ENCODE measurements at regions not wholly inside any gene's neighbourhood (a gene's known extent, or its start where the extent isn't known, plus 50 kb on each side); places are given as distances from the start of the nearest gene placed in this dataset.

DNA sequence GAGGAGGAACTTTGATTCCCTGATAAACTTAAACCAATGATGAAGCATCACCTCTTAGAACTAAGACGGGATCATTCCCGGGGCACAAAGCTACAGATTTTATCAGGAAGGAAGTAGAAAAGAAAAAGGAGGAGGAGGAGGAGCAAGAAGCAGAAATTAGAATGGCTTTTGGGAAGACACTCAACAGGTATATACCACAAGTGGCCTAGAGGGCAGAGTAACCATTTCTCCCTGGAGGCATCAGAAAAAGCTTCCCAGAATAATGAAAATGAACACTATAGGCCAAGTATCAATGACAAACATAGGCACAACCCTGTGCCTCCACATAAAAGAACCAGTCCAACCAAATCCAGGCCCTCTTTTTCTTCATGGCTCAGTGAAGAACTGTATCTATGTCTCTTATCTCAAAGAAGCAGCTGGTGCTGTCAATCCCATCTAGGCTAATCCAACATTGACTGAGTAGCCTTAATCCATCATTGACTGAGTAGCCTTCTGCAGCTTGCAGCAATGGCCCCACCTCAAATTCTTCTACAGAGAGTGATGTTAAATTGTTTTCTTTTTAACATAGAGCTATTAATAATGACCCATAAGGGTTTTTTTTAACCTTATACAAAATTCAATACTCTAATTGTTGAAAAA lies 178.8 kb upstream of the KIF2A start:
- H3K27me3 ChIP-seq: no peaks in the 10 kb centered on the region
- no peak overlapping the region for H3K27ac ChIP-seq
- H3K36me3 ChIP-seq: no peaks in the 10 kb centered on the region
- TF ChIP-seq CTCF (IDR thresholded peaks at IDR 0.05): no peak
- no peaks in the 10 kb centered on the region for H3K4me1 ChIP-seq (ENCODE audit: control insufficient read depth in 1 of 2, insufficient read depth in 1 of 2, low read depth in 1 of 2, low read length in 1 of 2)
- H3K9me3 ChIP-seq: no peaks in the 10 kb centered on the region
- no peak overlapping the region for H3K4me3 ChIP-seq (ENCODE audit: low read depth in 1 of 2, low read length in 1 of 2)

DNA sequence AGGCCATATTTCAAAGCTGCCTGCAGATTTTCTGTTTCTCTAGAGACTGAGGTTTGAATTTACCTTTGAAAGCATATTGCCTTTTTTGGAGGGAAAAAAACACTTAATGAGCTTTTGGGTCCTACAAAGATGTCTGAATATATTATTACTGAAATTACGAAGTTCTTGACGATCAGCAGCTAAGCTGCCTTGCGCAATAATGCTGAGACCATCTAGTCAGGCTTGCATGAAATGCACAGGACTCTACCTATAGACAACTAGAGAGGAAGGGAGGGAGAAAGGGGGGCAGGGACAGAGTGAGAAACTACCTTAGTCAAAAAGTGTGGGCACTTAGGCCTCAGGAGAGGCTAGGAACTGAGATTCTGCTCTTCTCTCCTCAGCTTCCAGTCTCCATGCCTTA lies 175.9 kb upstream of the KIF2A start:
- Histone ChIP-seq H3K36me3 (no peaks in the 10 kb centered on the region), H3K27me3 (no peaks in the 10 kb centered on the region), H3K4me3 (ENCODE audit: low read depth in 1 of 2, low read length in 1 of 2) (no peak overlapping the region), H3K9me3 (no peaks in the 10 kb centered on the region), H3K27ac (no peak overlapping the region), H3K4me1 (ENCODE audit: control insufficient read depth in 1 of 2, insufficient read depth in 1 of 2, low read depth in 1 of 2, low read length in 1 of 2) (no peaks in the 10 kb centered on the region)
- no peak for TF ChIP-seq CTCF (IDR thresholded peaks at IDR 0.05)

- TF ChIP-seq CTCF (IDR thresholded peaks at IDR 0.05): no peak
- H3K36me3 ChIP-seq: no peaks in the 10 kb centered on the region
- no peak overlapping the region for H3K27ac ChIP-seq
- no peaks in the 10 kb centered on the region for H3K4me1 ChIP-seq (ENCODE audit: control insufficient read depth in 1 of 2, insufficient read depth in 1 of 2, low read depth in 1 of 2, low read length in 1 of 2)
- no peaks in the 10 kb centered on the region for H3K27me3 ChIP-seq
- no peak overlapping the region for H3K4me3 ChIP-seq (ENCODE audit: low read depth in 1 of 2, low read length in 1 of 2)
- H3K9me3 ChIP-seq: no peaks in the 10 kb centered on the region
Observed at GRCh38 chr5:62132276-62132675, 173.7 kb upstream of the KIF2A start.

- H3K4me1 ChIP-seq (ENCODE audit: control insufficient read depth in 1 of 2, insufficient read depth in 1 of 2, low read depth in 1 of 2, low read length in 1 of 2): no peaks in the 10 kb centered on the region
- H3K36me3 ChIP-seq: no peaks in the 10 kb centered on the region
- no peaks in the 10 kb centered on the region for H3K9me3 ChIP-seq
- no peak for TF ChIP-seq CTCF (IDR thresholded peaks at IDR 0.05)
- H3K27ac ChIP-seq: no peak overlapping the region
- H3K27me3 ChIP-seq: no peaks in the 10 kb centered on the region
- H3K4me3 ChIP-seq (ENCODE audit: low read depth in 1 of 2, low read length in 1 of 2): no peak overlapping the region
Observed at GRCh38 chr5:62133426-62133825, 172.6 kb upstream of the KIF2A start.

- no peak overlapping the region for H3K27ac ChIP-seq
- H3K36me3 ChIP-seq: no peaks in the 10 kb centered on the region
- TF ChIP-seq CTCF (IDR thresholded peaks at IDR 0.05): no peak
- no peaks in the 10 kb centered on the region for H3K27me3 ChIP-seq
- H3K9me3 ChIP-seq: no peaks in the 10 kb centered on the region
- H3K4me3 ChIP-seq (ENCODE audit: low read depth in 1 of 2, low read length in 1 of 2): no peak overlapping the region
- H3K4me1 ChIP-seq (ENCODE audit: control insufficient read depth in 1 of 2, insufficient read depth in 1 of 2, low read depth in 1 of 2, low read length in 1 of 2): no peaks in the 10 kb centered on the region
Observed at GRCh38 chr5:62134811-62135210, 171.2 kb upstream of the KIF2A start.

DNA sequence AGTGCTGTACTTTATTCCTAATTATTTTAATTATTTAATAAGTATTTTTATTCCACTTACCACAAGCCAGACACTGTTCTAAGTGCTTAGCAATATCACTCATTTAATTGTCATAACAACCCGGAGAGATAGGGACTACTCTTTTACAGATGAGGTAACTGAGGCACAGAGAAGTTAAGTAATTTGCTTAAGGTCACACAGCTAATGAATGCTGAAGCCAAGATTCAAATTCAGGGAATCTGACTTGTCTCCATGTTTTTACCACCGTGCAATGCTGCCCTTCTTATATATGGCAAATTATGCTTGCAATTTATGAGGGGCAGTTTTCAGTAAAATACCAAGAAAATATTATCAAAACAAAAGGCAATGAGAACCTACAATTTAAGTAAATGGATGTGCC lies 168.4 kb upstream of the KIF2A start:
- no peaks in the 10 kb centered on the region for H3K36me3 ChIP-seq
- no peak for TF ChIP-seq CTCF (IDR thresholded peaks at IDR 0.05)
- H3K4me1 ChIP-seq (ENCODE audit: control insufficient read depth in 1 of 2, insufficient read depth in 1 of 2, low read depth in 1 of 2, low read length in 1 of 2): no peaks in the 10 kb centered on the region
- H3K27ac ChIP-seq: no peak overlapping the region
- no peaks in the 10 kb centered on the region for H3K27me3 ChIP-seq
- no peak overlapping the region for H3K4me3 ChIP-seq (ENCODE audit: low read depth in 1 of 2, low read length in 1 of 2)
- no peaks in the 10 kb centered on the region for H3K9me3 ChIP-seq

Measured in neutrophil (primary cell).